ENCODE measurements at regions not wholly inside any gene's neighbourhood (a gene's known extent, or its start where the extent isn't known, plus 50 kb on each side); places are given as distances from the start of the nearest gene placed in this dataset.

- SMC1A ChIA-PET (ENCODE audit: uncharacterized antibody, unreplicated experiment), result no interaction called here
- H4K20me1 ChIP-seq (ENCODE audit: control insufficient read depth, insufficient read depth), result no peaks in the 10 kb centered on the region
- RAD21 ChIA-PET (ENCODE audit: unreplicated experiment), result no interaction called here
- H3K9ac ChIP-seq (ENCODE audit: control insufficient read depth, insufficient read depth, low read length), result no peak overlapping the region
- H3K27ac ChIP-seq (ENCODE audit: control insufficient read depth, insufficient read depth), result no peak overlapping the region
- no peaks in the 10 kb centered on the region for H3K79me2 ChIP-seq (ENCODE audit: control insufficient read depth, insufficient read depth, low read length)
- no peaks in the 10 kb centered on the region for H3K9me3 ChIP-seq (replicated peaks; ENCODE audit: control insufficient read depth, insufficient read depth, low read length)
- no peak for TF ChIP-seq ZBTB11 (CRISPR knock-in tag; IDR thresholded peaks at IDR 0.05)
- FAIRE-seq, result no peak
- DNase-seq (ENCODE audit: low read depth, low spot score), result no peak
- H3K4me3 ChIP-seq, result no peak overlapping the region
- 26% methylated on average over 5 of the region's 5 CpGs for WGBS (ENCODE audit: insufficient coverage, insufficient replicate concordance, low lambda C conversion rate, missing lambda C conversion rate)
- CTCF ChIA-PET, result no interaction called here
- H3K27me3 ChIP-seq (replicated peaks in 1 of 2; ENCODE audit: control insufficient read depth in 2 of 2, insufficient read depth in 2 of 2, low read length in 1 of 2), result no peaks in the 10 kb centered on the region
- intact Hi-C loops (cut with micrococcal nuclease; ENCODE audit: unreplicated experiment) (no loop called here), in situ Hi-C loops (cut with MboI) (no loop called here)
- no peaks in the 10 kb centered on the region for H3K4me1 ChIP-seq (ENCODE audit: control insufficient read depth, insufficient read depth, low read length)
- no peak for ATAC-seq
- BruUV-seq (replicated peaks), result no TSS peak
- POLR2A ChIA-PET, result no interaction called here
- H2AFZ ChIP-seq (ENCODE audit: control insufficient read depth, low read depth, low read length), result no peak overlapping the region
- no peak overlapping the region for H3K4me2 ChIP-seq (ENCODE audit: control insufficient read depth, insufficient read depth)
- no peaks in the 10 kb centered on the region for H3K36me3 ChIP-seq (ENCODE audit: control insufficient read depth in 2 of 2, insufficient read depth in 2 of 2, low read length in 1 of 2)
These were observed 420.3 kb downstream of the PCDH17 start for GRCh38 chr13:58051807-58052375.

- Histone ChIP-seq H3K9ac (ENCODE audit: control insufficient read depth, insufficient read depth, low read length) (no peak overlapping the region), H3K4me1 (ENCODE audit: control insufficient read depth, insufficient read depth, low read length) (no peaks in the 10 kb centered on the region), H3K27ac (ENCODE audit: control insufficient read depth, insufficient read depth) (no peak overlapping the region), H3K9me3 (replicated peaks; ENCODE audit: control insufficient read depth, insufficient read depth, low read length) (no peaks in the 10 kb centered on the region), H3K4me2 (ENCODE audit: control insufficient read depth, insufficient read depth) (no peak overlapping the region), H2AFZ (ENCODE audit: control insufficient read depth, low read depth, low read length) (no peak overlapping the region), H3K36me3 (ENCODE audit: control insufficient read depth in 2 of 2, insufficient read depth in 2 of 2, low read length in 1 of 2) (no peaks in the 10 kb centered on the region), H3K27me3 (replicated peaks in 1 of 2; ENCODE audit: control insufficient read depth in 2 of 2, insufficient read depth in 2 of 2, low read length in 1 of 2) (no peaks in the 10 kb centered on the region), H3K4me3 (no peak overlapping the region), H4K20me1 (ENCODE audit: control insufficient read depth, insufficient read depth) (no peaks in the 10 kb centered on the region), H3K79me2 (ENCODE audit: control insufficient read depth, insufficient read depth, low read length) (no peaks in the 10 kb centered on the region)
- no peak for FAIRE-seq
- ChIA-PET CTCF (interaction anchor here (1.6 kb wide), 1 partner anchor 11 kb away, joined by 4 read pairs; no protein-coding TSS in a partner anchor), RAD21 (ENCODE audit: unreplicated experiment) (no interaction called here), SMC1A (ENCODE audit: uncharacterized antibody, unreplicated experiment) (no interaction called here), POLR2A (no interaction called here)
- no peak for TF ChIP-seq BRCA1 (IDR thresholded peaks at IDR 0.05; ENCODE audit: low read depth, low read length)
- no peak for TF ChIP-seq SRF (IDR thresholded peaks at IDR 0.05; ENCODE audit: low read depth in 2 of 2, low read length in 2 of 2)
- TF ChIP-seq IKZF2 (IDR thresholded peaks at IDR 0.05), result no peak
- TF ChIP-seq YBX1 (IDR thresholded peaks at IDR 0.05), result no peak
- TF ChIP-seq GABPA (IDR thresholded peaks at IDR 0.05; ENCODE audit: low read depth), result no peak
- 21% methylated on average over 4 of the region's 4 CpGs for WGBS (ENCODE audit: insufficient coverage, insufficient replicate concordance, low lambda C conversion rate, missing lambda C conversion rate)
- DNase-seq (ENCODE audit: low read depth, low spot score), result no peak
- no TSS peak for BruUV-seq (replicated peaks)
- intact Hi-C loops (cut with micrococcal nuclease; ENCODE audit: unreplicated experiment) (no loop called here), in situ Hi-C loops (cut with MboI) (no loop called here)
- no peak for ATAC-seq
These were observed 424.9 kb downstream of the PCDH17 start for GRCh38 chr13:58056426-58056825.
